Ovary (tissue), 7 donors: ENCODE measurements at regions not wholly inside any gene's neighbourhood (a gene's known extent, or its start where the extent isn't known, plus 50 kb on each side); places are given as distances from the start of the nearest gene placed in this dataset.
"Not testable (repeated sequence)": the region's sequence is repeated elsewhere in the genome, so short reads cannot be mapped to it uniquely, and the experiment has no call there.

Source experiments
- DNase-seq, 5 donors: peaks; one replicate each; pipeline ENCODE4 v3.0.0-alpha.2; 2019 to 2020
- H3K27ac ChIP-seq, 2 donors: fragments of 200-600 bp; one replicate each; pipeline versions ENCODE4 v1.5.1 to v1.8.0; 2019 to 2022
- H3K27me3 ChIP-seq: fragments of 200-600 bp; one replicate; pipeline ENCODE4 v1.8.0; 2022
- H3K36me3 ChIP-seq: fragments of 200-600 bp; sonication (generic); one replicate; pipeline ENCODE4 v1.5.1; 2019
- H3K4me1 ChIP-seq: one replicate; pipeline ENCODE4 v1.8.1; 2013; ENCODE audit warnings: mild to moderate bottlenecking, moderate library complexity; ENCODE audit not compliant: insufficient read depth
- H3K4me3 ChIP-seq: fragments of 200-600 bp; sonication (generic); one replicate; pipeline ENCODE4 v1.5.1; 2017
- H3K9me3 ChIP-seq, 2 donors: fragments of 200-600 bp in 1 of 2; sonication (generic) in 1 of 2; one replicate each; pipeline versions ENCODE4 v1.5.1 to v1.8.1; 2013 to 2019; ENCODE audit warnings: mild to moderate bottlenecking in 1 of 2, moderate library complexity in 1 of 2
- WGBS, 3 donors: extraction: QIAGEN DNeasy Blood & Tissue Kit in 1 of 3; methylation state at CpG; one replicate each; pipeline versions ENCODE4 v1.1.5 to v1.1.7; 2013 to 2017; 5-methylcytosine and 5-hydroxymethylcytosine counted together
- intact Hi-C, 4 donors: fragments of 100-400 bp; cut with DNase I; formaldehyde crosslinking; loops; one replicate each; pipeline versions ENCODE4 v1.11.0 to v1.15.1; 2022 to 2023
- donor health status: DM: no; HTN: no; CAD: no; lungs with moderate emphysema.
- donor health status: DM: no; HTN: no; CAD: no.
- donor health status: Bipolar disorder and iron deficiency.
- donor health status: DM: no; HTN: no; CAD: no.
- donor health status: DM: yes; HTN: yes; CAD: no.

GRCh38 chr1:206287759-206288158 lies 84.4 kb downstream of the SRGAP2 start:
- DNase-seq, H3K27ac ChIP-seq, H3K36me3 ChIP-seq, H3K9me3 ChIP-seq, H3K4me3 ChIP-seq, H3K4me1 ChIP-seq, intact Hi-C loops, H3K27me3 ChIP-seq: not testable (repeated sequence)
- WGBS, 3 donors: 78 to 88% methylated on average over 2 of the region's 2 CpGs; no CpG with 5 or more reads in 1 of the 3 donors

- H3K4me1 ChIP-seq, H3K36me3 ChIP-seq, intact Hi-C loops, H3K27ac ChIP-seq, DNase-seq, H3K9me3 ChIP-seq, H3K4me3 ChIP-seq, H3K27me3 ChIP-seq: not testable (repeated sequence)
- WGBS, 3 donors: no CpG with 5 or more reads among the region's 3 CpGs
These were observed 85.1 kb downstream of the SRGAP2 start for GRCh38 chr1:206288453-206288852.

GRCh38 chr1:206297145-206298031 lies 94.0 kb downstream of the SRGAP2 start:
- H3K27me3 ChIP-seq, H3K27ac ChIP-seq, H3K36me3 ChIP-seq, H3K4me3 ChIP-seq, H3K9me3 ChIP-seq, DNase-seq, intact Hi-C loops, H3K4me1 ChIP-seq: not testable (repeated sequence)
- WGBS, 3 donors: 69 to 93% methylated on average over 2 to 4 of the region's 5 CpGs; no CpG with 5 or more reads in 1 of the 3 donors

GRCh38 chr1:206298032-206298392 lies 94.7 kb downstream of the SRGAP2 start:
- DNase-seq, H3K36me3 ChIP-seq, H3K4me1 ChIP-seq, H3K9me3 ChIP-seq, intact Hi-C loops, H3K4me3 ChIP-seq, H3K27ac ChIP-seq, H3K27me3 ChIP-seq: not testable (repeated sequence)
- 15 to 71% (median 29%) methylated on average over 1 of the region's 4 CpGs for WGBS, 3 donors

- H3K27me3 ChIP-seq, H3K4me1 ChIP-seq, H3K4me3 ChIP-seq, DNase-seq, H3K36me3 ChIP-seq, H3K9me3 ChIP-seq, intact Hi-C loops, H3K27ac ChIP-seq: not testable (repeated sequence)
- WGBS, 3 donors: 64 to 87% (median 73%) methylated on average over 2 to 3 of the region's 5 CpGs
These were observed 95.9 kb downstream of the SRGAP2 start for GRCh38 chr1:206299181-206299791.

GRCh38 chr1:206299942-206300341 lies 96.6 kb downstream of the SRGAP2 start:
- not testable (repeated sequence) for DNase-seq, H3K36me3 ChIP-seq

GRCh38 chr1:206302056-206302455 lies 98.7 kb downstream of the SRGAP2 start:
- WGBS, 3 donors: 56 to 100% (median 100%) methylated on average over 1 of the region's 1 CpG
- intact Hi-C loops: not testable (repeated sequence)

More at GRCh38 chr1:206299942-206300341, 96.6 kb downstream of the SRGAP2 start:
- H3K4me3 ChIP-seq, intact Hi-C loops, H3K9me3 ChIP-seq, H3K27ac ChIP-seq, H3K27me3 ChIP-seq, H3K4me1 ChIP-seq: not testable (repeated sequence)
- 100% methylated on average over 1 of the region's 2 CpGs; no CpG with 5 or more reads in 1 of the 3 donors for WGBS, 3 donors

GRCh38 chr1:206307442-206307841 lies 104.1 kb downstream of the SRGAP2 start:
- H3K4me1 ChIP-seq, intact Hi-C loops, H3K27me3 ChIP-seq, H3K4me3 ChIP-seq, H3K27ac ChIP-seq, DNase-seq, H3K36me3 ChIP-seq, H3K9me3 ChIP-seq: not testable (repeated sequence)
- 96 to 98% (median 97%) methylated on average over 4 to 7 of the region's 31 CpGs for WGBS, 3 donors

More at GRCh38 chr1:206302056-206302455, 98.7 kb downstream of the SRGAP2 start:
- H3K27me3 ChIP-seq, H3K4me3 ChIP-seq, H3K9me3 ChIP-seq, DNase-seq, H3K27ac ChIP-seq, H3K4me1 ChIP-seq, H3K36me3 ChIP-seq: not testable (repeated sequence)

GRCh38 chr1:206310948-206311347 lies 107.6 kb downstream of the SRGAP2 start:
- H3K4me1 ChIP-seq, H3K36me3 ChIP-seq, H3K27me3 ChIP-seq, H3K9me3 ChIP-seq, H3K4me3 ChIP-seq, DNase-seq, H3K27ac ChIP-seq, intact Hi-C loops: not testable (repeated sequence)
- WGBS, 3 donors: no CpG with 5 or more reads among the region's 2 CpGs

- H3K27me3 ChIP-seq, H3K9me3 ChIP-seq, H3K4me1 ChIP-seq, H3K36me3 ChIP-seq, intact Hi-C loops, H3K4me3 ChIP-seq, H3K27ac ChIP-seq: not testable (repeated sequence)
- peak in 2 of 5 donors; percentile 10 to 22 for DNase-seq
- 31 to 79% (median 79%) methylated on average over 2 to 4 of the region's 7 CpGs for WGBS, 3 donors
These were observed 108.4 kb downstream of the SRGAP2 start for GRCh38 chr1:206311611-206312273.

- H3K27me3 ChIP-seq, intact Hi-C loops, H3K27ac ChIP-seq, H3K4me3 ChIP-seq, DNase-seq, H3K9me3 ChIP-seq, H3K4me1 ChIP-seq, H3K36me3 ChIP-seq: not testable (repeated sequence)
- WGBS, 3 donors: 75 to 91% (median 90%) methylated on average over 5 to 6 of the region's 6 CpGs
These were observed 108.9 kb downstream of the SRGAP2 start for GRCh38 chr1:206312274-206312665.
